Testis (tissue), 2 donors: ENCODE measurements at regions not wholly inside any gene's neighbourhood (a gene's known extent, or its start where the extent isn't known, plus 50 kb on each side); places are given as distances from the start of the nearest gene placed in this dataset.
A peak's percentile ranks its signal among the peaks of the same experiment; 100 is the strongest.

Source experiments
- DNase-seq: peaks from one replicate; pipeline ENCODE4 v3.0.0-alpha.2; 2019
- H3K27ac ChIP-seq, 2 donors: fragments of 200-600 bp; sonication (generic); one replicate each; pipeline ENCODE4 v1.5.1; 2019
- H3K27me3 ChIP-seq: fragments of 200-600 bp; sonication (generic); one replicate; pipeline ENCODE4 v1.5.1; 2019
- H3K36me3 ChIP-seq: fragments of 200-600 bp; sonication (generic); one replicate; pipeline ENCODE4 v1.5.1; 2017; ENCODE audit warnings: low read depth; ENCODE audit errors: missing control alignments
- H3K4me1 ChIP-seq: fragments of 200-600 bp; sonication (generic); one replicate; pipeline ENCODE4 v1.5.1; 2019
- H3K4me3 ChIP-seq, 2 donors: fragments of 200-600 bp; sonication (generic); one replicate each; pipeline ENCODE4 v1.5.1; 2017 to 2019
- H3K9me3 ChIP-seq: fragments of 200-600 bp; sonication (generic); one replicate; pipeline ENCODE4 v1.5.1; 2017
- CTCF ChIP-seq, 3 experiments: fragments of 450-650 bp in 2 of 3; fragments of 200-600 bp in 1 of 3; sonication (generic) in 1 of 3; IDR thresholded peaks; one replicate each; pipeline ENCODE4 v1.5.1; 2016 to 2019; ENCODE audit warnings: antibody characterized with exemption in 3 of 3, mild to moderate bottlenecking in 2 of 3, moderate library complexity in 1 of 3
- POLR2A ChIP-seq: fragments of 450-650 bp; IDR thresholded peaks from one replicate; pipeline ENCODE4 v1.6.1; 2017; ENCODE audit warnings: antibody characterized with exemption, mild to moderate bottlenecking, moderate library complexity
- WGBS, 2 donors: methylation state at CpG; one replicate each; pipeline ENCODE4 v1.1.5; 2018; 5-methylcytosine and 5-hydroxymethylcytosine counted together
- intact Hi-C: fragments of 100-400 bp; cut with DNase I; formaldehyde crosslinking; loops from one replicate; pipeline ENCODE4 v1.15.1; 2023; ENCODE audit warnings: low total_unique reads

- H3K4me3 ChIP-seq, result no peak overlapping the region
- H3K4me1 ChIP-seq, result no peaks in the 10 kb centered on the region
- no peak for DNase-seq
- TF ChIP-seq CTCF (IDR thresholded peaks at IDR 0.05) (no peak), POLR2A (no peak)
- WGBS, 2 donors, result 45 to 50% methylated on average over 1 of the region's 1 CpG
- H3K9me3 ChIP-seq, result no peaks in the 10 kb centered on the region
- H3K27ac ChIP-seq, result no peak overlapping the region
- intact Hi-C loops, result no loop called here
- no peaks in the 10 kb centered on the region for H3K27me3 ChIP-seq
- H3K36me3 ChIP-seq, result no peaks in the 10 kb centered on the region
Measured at GRCh38 chr15:35209838-35210237, 124.7 kb upstream of the NANOGP8 start.

- intact Hi-C loops, result no loop called here
- Histone ChIP-seq H3K9me3 (no peaks in the 10 kb centered on the region), H3K4me3 (no peak overlapping the region), H3K27me3 (no peaks in the 10 kb centered on the region), H3K27ac (no peak overlapping the region), H3K36me3 (no peaks in the 10 kb centered on the region), H3K4me1 (no peaks in the 10 kb centered on the region)
- no peak for TF ChIP-seq CTCF (IDR thresholded peaks at IDR 0.05)
- no peak for TF ChIP-seq POLR2A
- no peak for DNase-seq
- WGBS, 2 donors, result 82 to 87% methylated on average over 3 of the region's 3 CpGs
Measured at GRCh38 chr15:35208353-35208752, 123.3 kb upstream of the NANOGP8 start.

- H3K9me3 ChIP-seq, result no peaks in the 10 kb centered on the region
- 91 to 93% methylated on average over 2 of the region's 2 CpGs for WGBS, 2 donors
- TF ChIP-seq CTCF (IDR thresholded peaks at IDR 0.05) (peak in 1 of 3 experiments; percentile 40), POLR2A (no peak)
- H3K4me3 ChIP-seq, result no peak overlapping the region
- intact Hi-C loops, result no loop called here
- DNase-seq, result no peak
- no peak overlapping the region for H3K27ac ChIP-seq
- no peaks in the 10 kb centered on the region for H3K36me3 ChIP-seq
- H3K4me1 ChIP-seq, result no peaks in the 10 kb centered on the region
- no peaks in the 10 kb centered on the region for H3K27me3 ChIP-seq
Measured at GRCh38 chr15:35206060-35206675, 121.1 kb upstream of the NANOGP8 start.

- TF ChIP-seq POLR2A (no peak), CTCF (IDR thresholded peaks at IDR 0.05) (no peak)
- no peak for DNase-seq
- Histone ChIP-seq H3K27ac (no peak overlapping the region), H3K9me3 (no peaks in the 10 kb centered on the region), H3K27me3 (no peaks in the 10 kb centered on the region), H3K36me3 (no peaks in the 10 kb centered on the region), H3K4me3 (no peak overlapping the region), H3K4me1 (no peaks in the 10 kb centered on the region)
- intact Hi-C loops, result no loop called here
- WGBS, 2 donors, result 94 to 95% methylated on average over 1 of the region's 1 CpG
Measured at GRCh38 chr15:35198197-35198596, 113.1 kb upstream of the NANOGP8 start.

GRCh38 chr15:35197754-35198153, 112.7 kb upstream of the NANOGP8 start:
- intact Hi-C loops, result no loop called here
- DNase-seq, result no peak
- H3K36me3 ChIP-seq, result no peaks in the 10 kb centered on the region
- H3K27me3 ChIP-seq, result no peaks in the 10 kb centered on the region
- H3K4me3 ChIP-seq, result no peak overlapping the region
- 57% methylated on average over 1 of the region's 1 CpG for WGBS, 2 donors
- no peaks in the 10 kb centered on the region for H3K4me1 ChIP-seq
- TF ChIP-seq CTCF (IDR thresholded peaks at IDR 0.05) (no peak), POLR2A (no peak)
- no peaks in the 10 kb centered on the region for H3K9me3 ChIP-seq
- H3K27ac ChIP-seq, result no peak overlapping the region
